ENCODE measurements at regions not wholly inside any gene's neighbourhood (a gene's known extent, or its start where the extent isn't known, plus 50 kb on each side); places are given as distances from the start of the nearest gene placed in this dataset.

DNA sequence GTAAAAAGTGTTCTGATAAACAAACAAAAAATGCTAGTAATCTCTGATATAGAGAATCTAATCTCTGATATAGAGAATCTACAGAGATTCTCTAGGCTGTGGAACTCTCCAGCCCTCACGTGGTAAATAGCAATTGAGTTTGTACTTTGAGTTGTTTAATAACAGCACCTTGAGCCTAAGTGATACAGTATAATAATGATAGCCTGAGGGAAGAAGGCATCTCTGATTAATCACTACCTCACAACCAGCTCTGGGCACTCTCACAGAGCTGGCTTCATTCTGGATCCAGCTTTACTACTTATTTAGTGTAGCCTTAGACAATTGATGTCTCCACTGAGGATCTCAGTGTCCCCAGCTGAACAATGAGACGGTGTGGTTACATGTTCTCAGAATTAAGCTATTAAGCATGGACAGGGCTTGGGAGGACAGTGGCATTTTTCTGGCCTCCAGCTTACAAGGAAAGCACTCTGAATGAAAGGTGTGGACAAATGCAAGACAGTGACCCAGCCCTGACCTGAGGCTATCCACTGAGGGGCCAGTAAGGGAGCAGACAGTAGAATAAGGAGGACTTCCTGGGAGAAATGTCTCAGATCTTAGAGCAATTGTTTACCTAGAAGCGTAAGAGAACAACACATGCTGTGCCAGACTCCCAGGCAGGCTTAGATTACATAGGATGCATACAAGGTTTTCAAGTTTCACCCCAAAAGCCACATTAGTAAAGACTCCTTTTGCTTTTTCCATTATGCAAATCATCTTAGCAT is 88.7 kb upstream of the DRD2 start:
- no peak for DNase-seq (ENCODE audit: low spot score)
- Mint-ChIP-seq H3K27ac (no peak overlapping the region), H3K4me3 (no peak overlapping the region), H3K9me3 (no peaks in the 10 kb centered on the region), H3K27me3 (ENCODE audit: insufficient read depth, low read depth, poor library complexity) (peaks cover 3% of the 10 kb centered on the region), H3K36me3 (ENCODE audit: low read depth) (no peaks in the 10 kb centered on the region), H3K4me1 (peaks cover 60% of the 10 kb centered on the region)
- peaks cover 28% of the 10 kb centered on the region for H3K4me1 ChIP-seq (ENCODE audit: insufficient read depth)
- TF ChIP-seq ZNF114 (CRISPR knock-in tag; IDR thresholded peaks at IDR 0.05) (no peak), STAT1 (IDR thresholded peaks at IDR 0.05; ENCODE audit: unreplicated experiment) (no peak), POLR2AphosphoS5 (IDR thresholded peaks at IDR 0.05; ENCODE audit: low read depth) (no peak), EZH2phosphoT487 (IDR thresholded peaks at IDR 0.05; ENCODE audit: unreplicated experiment) (no peak), NANOG (IDR thresholded peaks at IDR 0.05; ENCODE audit: borderline replicate concordance) (no peak), JUNB (IDR thresholded peaks at IDR 0.05; ENCODE audit: unreplicated experiment) (no peak), ETS1 (IDR thresholded peaks at IDR 0.05) (no peak), CTCF (conservative IDR thresholded peaks at IDR 0.05; ENCODE audit: low read depth in 2 of 2) (no peak), ZNF331 (CRISPR knock-in tag; IDR thresholded peaks at IDR 0.05; ENCODE audit: low read depth) (no peak), EZH2 (IDR thresholded peaks at IDR 0.05; ENCODE audit: low read depth, unreplicated experiment) (no peak)
- TF ChIP-seq, protein P1, sequence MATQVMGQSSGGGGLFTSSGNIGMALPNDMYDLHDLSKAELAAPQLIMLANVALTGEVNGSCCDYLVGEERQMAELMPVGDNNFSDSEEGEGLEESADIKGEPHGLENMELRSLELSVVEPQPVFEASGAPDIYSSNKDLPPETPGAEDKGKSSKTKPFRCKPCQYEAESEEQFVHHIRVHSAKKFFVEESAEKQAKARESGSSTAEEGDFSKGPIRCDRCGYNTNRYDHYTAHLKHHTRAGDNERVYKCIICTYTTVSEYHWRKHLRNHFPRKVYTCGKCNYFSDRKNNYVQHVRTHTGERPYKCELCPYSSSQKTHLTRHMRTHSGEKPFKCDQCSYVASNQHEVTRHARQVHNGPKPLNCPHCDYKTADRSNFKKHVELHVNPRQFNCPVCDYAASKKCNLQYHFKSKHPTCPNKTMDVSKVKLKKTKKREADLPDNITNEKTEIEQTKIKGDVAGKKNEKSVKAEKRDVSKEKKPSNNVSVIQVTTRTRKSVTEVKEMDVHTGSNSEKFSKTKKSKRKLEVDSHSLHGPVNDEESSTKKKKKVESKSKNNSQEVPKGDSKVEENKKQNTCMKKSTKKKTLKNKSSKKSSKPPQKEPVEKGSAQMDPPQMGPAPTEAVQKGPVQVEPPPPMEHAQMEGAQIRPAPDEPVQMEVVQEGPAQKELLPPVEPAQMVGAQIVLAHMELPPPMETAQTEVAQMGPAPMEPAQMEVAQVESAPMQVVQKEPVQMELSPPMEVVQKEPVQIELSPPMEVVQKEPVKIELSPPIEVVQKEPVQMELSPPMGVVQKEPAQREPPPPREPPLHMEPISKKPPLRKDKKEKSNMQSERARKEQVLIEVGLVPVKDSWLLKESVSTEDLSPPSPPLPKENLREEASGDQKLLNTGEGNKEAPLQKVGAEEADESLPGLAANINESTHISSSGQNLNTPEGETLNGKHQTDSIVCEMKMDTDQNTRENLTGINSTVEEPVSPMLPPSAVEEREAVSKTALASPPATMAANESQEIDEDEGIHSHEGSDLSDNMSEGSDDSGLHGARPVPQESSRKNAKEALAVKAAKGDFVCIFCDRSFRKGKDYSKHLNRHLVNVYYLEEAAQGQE (IDR thresholded peaks at IDR 0.05; ENCODE audit: unreplicated experiment): no peak
- no peaks in the 10 kb centered on the region for H3K36me3 ChIP-seq (ENCODE audit: insufficient read depth)
- H3K27me3 ChIP-seq (ENCODE audit: insufficient read depth): no peaks in the 10 kb centered on the region
- no peak overlapping the region for H3K4me3 ChIP-seq
- H3K9me2 ChIP-seq (ENCODE audit: insufficient read depth): 0 out of 2 replicates have a peak, but pooled peaks cover 5% of the 10 kb centered on the region
- ATAC-seq: no peak
- no peak overlapping the region; the same call in 1 of the 2 replicates for H3K4me2 ChIP-seq
- H3K79me2 ChIP-seq (replicated peaks; ENCODE audit: insufficient read depth): no peaks in the 10 kb centered on the region
- no peak overlapping the region for H2AFZ ChIP-seq
- no peak overlapping the region for H3K27ac ChIP-seq (ENCODE audit: low read depth)
- H4K20me1 ChIP-seq (replicated peaks; ENCODE audit: insufficient read depth): no peaks in the 10 kb centered on the region
- H3F3A ChIP-seq (replicated peaks; ENCODE audit: low read depth): no peaks in the 10 kb centered on the region
